ENCODE measurements at regions not wholly inside any gene's neighbourhood (a gene's known extent, or its start where the extent isn't known, plus 50 kb on each side); places are given as distances from the start of the nearest gene placed in this dataset.

DNA sequence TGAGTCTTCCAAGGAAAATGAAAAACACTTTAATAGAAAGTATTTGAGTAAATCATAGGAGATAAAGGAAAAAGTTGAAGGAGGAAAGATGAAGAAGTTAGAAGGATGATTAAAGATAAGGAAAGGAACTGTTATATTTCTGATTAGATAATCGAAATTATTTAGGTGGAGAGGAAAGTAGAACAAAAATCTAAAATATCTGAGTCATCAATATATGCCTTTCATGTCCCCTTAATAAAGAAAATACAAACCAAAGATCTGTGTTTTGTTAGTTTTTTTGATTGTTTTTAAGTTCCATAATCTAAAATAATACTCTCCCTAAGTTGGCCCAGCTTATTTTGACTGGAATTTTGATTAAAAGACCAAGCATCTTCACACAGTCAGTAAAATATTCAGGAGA is 412.9 kb upstream of the DDX18 start:
- H3K27me3 ChIP-seq, result no peaks in the 10 kb centered on the region
- H3K36me3 ChIP-seq, result no peaks in the 10 kb centered on the region
- DNase-seq (ENCODE audit: low spot score in 2 of 2), result no peak
- H3K4me1 ChIP-seq, result no peaks in the 10 kb centered on the region
- TF ChIP-seq, protein P1, sequence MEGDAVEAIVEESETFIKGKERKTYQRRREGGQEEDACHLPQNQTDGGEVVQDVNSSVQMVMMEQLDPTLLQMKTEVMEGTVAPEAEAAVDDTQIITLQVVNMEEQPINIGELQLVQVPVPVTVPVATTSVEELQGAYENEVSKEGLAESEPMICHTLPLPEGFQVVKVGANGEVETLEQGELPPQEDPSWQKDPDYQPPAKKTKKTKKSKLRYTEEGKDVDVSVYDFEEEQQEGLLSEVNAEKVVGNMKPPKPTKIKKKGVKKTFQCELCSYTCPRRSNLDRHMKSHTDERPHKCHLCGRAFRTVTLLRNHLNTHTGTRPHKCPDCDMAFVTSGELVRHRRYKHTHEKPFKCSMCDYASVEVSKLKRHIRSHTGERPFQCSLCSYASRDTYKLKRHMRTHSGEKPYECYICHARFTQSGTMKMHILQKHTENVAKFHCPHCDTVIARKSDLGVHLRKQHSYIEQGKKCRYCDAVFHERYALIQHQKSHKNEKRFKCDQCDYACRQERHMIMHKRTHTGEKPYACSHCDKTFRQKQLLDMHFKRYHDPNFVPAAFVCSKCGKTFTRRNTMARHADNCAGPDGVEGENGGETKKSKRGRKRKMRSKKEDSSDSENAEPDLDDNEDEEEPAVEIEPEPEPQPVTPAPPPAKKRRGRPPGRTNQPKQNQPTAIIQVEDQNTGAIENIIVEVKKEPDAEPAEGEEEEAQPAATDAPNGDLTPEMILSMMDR (IDR thresholded peaks at IDR 0.05), result no peak
- TF ChIP-seq POLR2AphosphoS5 (IDR thresholded peaks at IDR 0.05) (no peak), POLR2A (IDR thresholded peaks at IDR 0.05) (no peak)
- no peaks in the 10 kb centered on the region for H3K9me3 ChIP-seq
- H3K4me3 ChIP-seq, result no peak overlapping the region
- intact Hi-C loops (cut with DNase I; ENCODE audit: low total_unique reads), result no loop called here
- no peak overlapping the region for H3K27ac ChIP-seq

DNA sequence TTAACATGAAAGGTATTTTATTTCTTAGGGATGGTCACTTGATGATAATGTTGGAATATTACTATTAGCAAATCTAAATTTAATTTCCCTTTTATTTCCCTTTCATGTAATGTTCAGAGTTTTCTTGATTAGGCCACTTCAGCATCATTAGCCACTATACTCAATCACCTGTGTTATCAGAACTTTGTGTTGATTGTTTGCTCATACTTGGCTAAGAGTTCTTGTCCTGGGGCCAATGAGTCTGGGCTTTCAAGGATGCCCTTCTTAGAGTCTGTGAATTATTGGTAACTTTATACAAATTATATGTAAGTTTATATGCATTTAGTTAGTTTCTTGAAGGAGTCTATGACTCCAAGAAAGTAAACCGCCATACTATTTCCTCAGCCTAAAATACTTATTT is 408.0 kb upstream of the DDX18 start:
- Histone ChIP-seq H3K9me3 (no peaks in the 10 kb centered on the region), H3K27ac (no peak overlapping the region), H3K4me1 (no peaks in the 10 kb centered on the region), H3K36me3 (no peaks in the 10 kb centered on the region), H3K27me3 (no peaks in the 10 kb centered on the region), H3K4me3 (no peak overlapping the region)
- intact Hi-C loops (cut with DNase I; ENCODE audit: low total_unique reads), result no loop called here
- TF ChIP-seq POLR2A (IDR thresholded peaks at IDR 0.05), result no peak
- DNase-seq (ENCODE audit: low spot score in 2 of 2), result no peak

DNA sequence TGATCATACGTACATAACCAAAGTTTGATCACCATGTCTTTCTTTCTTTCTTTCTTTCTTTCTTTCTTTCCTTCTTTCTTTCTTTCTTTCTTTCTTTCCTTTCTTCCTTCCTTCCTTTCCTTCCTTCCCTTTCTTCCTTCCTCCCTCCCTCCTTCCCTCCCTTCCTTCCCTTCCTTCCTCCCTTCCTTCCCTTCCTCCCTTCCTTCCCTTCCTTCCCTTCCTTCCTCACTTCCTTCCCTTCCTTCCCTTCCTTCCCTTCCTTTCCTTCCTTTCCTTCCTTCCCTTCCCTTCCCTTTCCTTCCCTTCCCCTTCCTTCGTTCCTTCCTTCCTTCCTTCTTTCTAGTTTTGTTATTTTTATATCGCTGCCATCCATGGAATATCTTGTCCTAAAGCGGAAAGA is 406.7 kb upstream of the DDX18 start:
- no peak overlapping the region for H3K27ac ChIP-seq
- intact Hi-C loops (cut with DNase I; ENCODE audit: low total_unique reads), result no loop called here
- H3K36me3 ChIP-seq, result no peaks in the 10 kb centered on the region
- H3K4me3 ChIP-seq, result no peak overlapping the region
- DNase-seq (ENCODE audit: low spot score in 2 of 2), result no peak
- H3K27me3 ChIP-seq, result no peaks in the 10 kb centered on the region
- no peaks in the 10 kb centered on the region for H3K4me1 ChIP-seq
- no peaks in the 10 kb centered on the region for H3K9me3 ChIP-seq
- no peak for TF ChIP-seq POLR2AphosphoS5 (IDR thresholded peaks at IDR 0.05)
- TF ChIP-seq POLR2A (IDR thresholded peaks at IDR 0.05), result no peak

DNA sequence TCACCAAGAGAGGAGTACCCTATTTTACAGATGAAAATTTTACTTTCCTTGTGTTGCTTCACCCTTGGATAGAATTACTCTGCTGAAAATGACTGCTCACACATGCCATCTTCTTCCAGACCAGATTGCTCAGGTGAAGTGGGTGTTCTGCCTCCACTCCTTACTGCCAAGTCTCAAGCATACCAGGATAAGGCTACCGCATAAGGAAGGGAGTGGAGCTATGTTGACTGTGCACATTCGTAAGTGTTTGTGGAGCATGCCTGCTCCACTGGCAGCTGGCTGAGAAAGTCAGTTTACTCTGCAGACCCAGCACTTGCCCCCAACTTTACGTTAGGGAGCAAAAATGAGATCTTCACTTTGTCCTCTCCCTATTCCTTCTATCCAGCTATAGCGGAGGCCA is 405.0 kb upstream of the DDX18 start:
- Histone ChIP-seq H3K4me1 (no peaks in the 10 kb centered on the region), H3K27me3 (no peaks in the 10 kb centered on the region), H3K9me3 (no peaks in the 10 kb centered on the region), H3K27ac (no peak overlapping the region), H3K36me3 (no peaks in the 10 kb centered on the region), H3K4me3 (no peak overlapping the region)
- TF ChIP-seq POLR2A (IDR thresholded peaks at IDR 0.05) (no peak), POLR2AphosphoS5 (IDR thresholded peaks at IDR 0.05) (no peak)
- TF ChIP-seq, protein P1 (IDR thresholded peaks at IDR 0.05), result no peak
- DNase-seq (ENCODE audit: low spot score in 2 of 2), result no peak
- intact Hi-C loops (cut with DNase I; ENCODE audit: low total_unique reads), result no loop called here

DNA sequence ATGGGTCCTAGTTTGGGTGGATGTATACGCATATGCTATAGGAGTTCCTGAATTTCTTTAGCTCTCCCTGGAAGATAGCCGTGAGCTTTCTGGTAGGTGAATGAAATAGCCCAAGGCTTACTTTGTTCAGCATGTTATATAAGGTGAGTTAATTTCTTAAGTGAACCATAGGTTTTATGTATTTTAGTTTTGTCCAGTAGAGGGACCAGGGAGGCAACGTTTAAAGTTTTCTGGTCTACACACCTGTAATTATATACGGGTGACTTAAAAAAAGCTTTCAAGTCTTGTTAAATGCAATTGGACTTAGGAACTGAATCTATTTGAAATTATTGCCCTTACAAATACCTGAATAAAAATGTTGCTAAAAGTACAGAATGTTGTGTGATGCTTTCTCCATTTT is 402.5 kb upstream of the DDX18 start:
- no peak for DNase-seq (ENCODE audit: low spot score in 2 of 2)
- no peaks in the 10 kb centered on the region for H3K4me1 ChIP-seq
- no peaks in the 10 kb centered on the region for H3K27me3 ChIP-seq
- H3K4me3 ChIP-seq, result no peak overlapping the region
- H3K27ac ChIP-seq, result no peak overlapping the region
- intact Hi-C loops (cut with DNase I; ENCODE audit: low total_unique reads), result no loop called here
- TF ChIP-seq POLR2A (IDR thresholded peaks at IDR 0.05) (no peak), POLR2AphosphoS5 (IDR thresholded peaks at IDR 0.05) (no peak)
- TF ChIP-seq, protein P1 (IDR thresholded peaks at IDR 0.05), result no peak
- H3K9me3 ChIP-seq, result no peaks in the 10 kb centered on the region
- H3K36me3 ChIP-seq, result no peaks in the 10 kb centered on the region

DNA sequence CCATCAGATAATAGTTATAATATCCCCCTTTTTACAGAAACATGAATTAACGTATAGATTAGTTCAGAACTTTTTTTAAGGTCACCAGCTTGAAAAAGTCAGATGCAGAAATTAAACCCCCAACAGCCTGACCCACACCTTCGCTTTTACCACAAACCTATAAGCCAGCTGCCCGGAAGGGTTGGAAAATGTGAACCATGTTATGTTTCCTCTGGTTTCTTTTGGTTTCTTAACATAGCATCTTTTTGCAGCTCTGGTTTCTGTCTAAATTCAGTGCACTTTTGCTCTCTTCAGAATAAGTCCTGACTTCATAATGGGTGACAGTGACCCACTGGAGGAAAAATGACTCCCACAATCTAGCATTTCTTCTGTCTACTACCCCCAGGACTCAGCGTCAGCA is 381.7 kb upstream of the DDX18 start:
- Histone ChIP-seq H3K9me3 (no peaks in the 10 kb centered on the region), H3K36me3 (no peaks in the 10 kb centered on the region)

More for the DNA sequence above, 381.7 kb upstream of the DDX18 start:
- intact Hi-C loops (cut with DNase I; ENCODE audit: low total_unique reads), result no loop called here
- no peaks in the 10 kb centered on the region for H3K4me1 ChIP-seq
- H3K27me3 ChIP-seq, result no peaks in the 10 kb centered on the region
- no peak for DNase-seq (ENCODE audit: low spot score in 2 of 2)
- TF ChIP-seq POLR2A (IDR thresholded peaks at IDR 0.05) (no peak), POLR2AphosphoS5 (IDR thresholded peaks at IDR 0.05) (no peak)
- TF ChIP-seq, protein P1 (IDR thresholded peaks at IDR 0.05), result no peak
- H3K4me3 ChIP-seq, result no peak overlapping the region
- no peak overlapping the region for H3K27ac ChIP-seq
